ENCODE measurements at regions not wholly inside any gene's neighbourhood (a gene's known extent, or its start where the extent isn't known, plus 50 kb on each side); places are given as distances from the start of the nearest gene placed in this dataset.
"Not testable (repeated sequence)": the region's sequence is repeated elsewhere in the genome, so short reads cannot be mapped to it uniquely, and the experiment has no call there.

DNA sequence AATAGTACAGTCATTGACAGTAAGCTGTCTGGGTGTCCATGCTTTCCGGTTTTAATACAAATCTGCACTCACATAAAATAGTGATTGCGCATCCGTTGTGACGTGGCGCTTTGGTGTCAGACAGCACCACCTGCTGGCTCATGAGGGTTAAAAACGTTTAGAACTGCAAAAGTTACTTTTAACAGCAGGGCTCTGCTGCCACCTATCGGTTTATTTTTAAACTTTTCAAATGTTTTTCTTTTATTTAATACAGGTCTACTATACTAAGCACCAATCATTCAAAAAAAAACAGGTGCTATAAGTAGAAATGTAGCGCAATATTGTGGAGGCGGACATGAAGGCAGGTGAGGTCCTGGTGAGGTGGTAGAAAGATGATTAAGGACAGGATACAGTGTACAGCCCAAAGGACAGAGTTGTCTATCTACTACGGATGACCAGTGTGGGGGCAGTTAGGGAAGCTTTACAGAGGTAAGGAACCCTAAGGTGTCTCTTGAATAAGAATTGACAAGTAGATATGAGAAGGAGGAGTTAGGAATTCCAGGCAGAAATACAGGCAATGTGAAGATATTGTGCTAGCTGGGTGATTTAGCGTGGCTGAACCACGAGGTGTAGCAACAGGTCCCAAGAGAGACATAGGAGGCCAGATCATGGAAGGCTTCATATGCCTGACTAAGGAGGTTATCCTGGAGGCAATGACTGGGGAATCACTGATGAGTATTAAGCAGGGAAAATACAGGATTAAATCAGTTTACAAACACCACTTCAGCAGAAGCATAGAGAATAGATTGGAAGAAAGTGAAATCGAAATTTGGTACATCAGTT is 91.5 kb upstream of the PRB2 start:
- Mint-ChIP-seq H3K9me3 (no peaks in the 10 kb centered on the region), H3K27ac (no peak overlapping the region), H3K36me3 (ENCODE audit: low read depth) (no peaks in the 10 kb centered on the region), H3K4me3 (no peak overlapping the region), H3K4me1 (no peaks in the 10 kb centered on the region), H3K27me3 (ENCODE audit: low read depth) (peaks cover 8% of the 10 kb centered on the region)
- TF ChIP-seq, protein P1, sequence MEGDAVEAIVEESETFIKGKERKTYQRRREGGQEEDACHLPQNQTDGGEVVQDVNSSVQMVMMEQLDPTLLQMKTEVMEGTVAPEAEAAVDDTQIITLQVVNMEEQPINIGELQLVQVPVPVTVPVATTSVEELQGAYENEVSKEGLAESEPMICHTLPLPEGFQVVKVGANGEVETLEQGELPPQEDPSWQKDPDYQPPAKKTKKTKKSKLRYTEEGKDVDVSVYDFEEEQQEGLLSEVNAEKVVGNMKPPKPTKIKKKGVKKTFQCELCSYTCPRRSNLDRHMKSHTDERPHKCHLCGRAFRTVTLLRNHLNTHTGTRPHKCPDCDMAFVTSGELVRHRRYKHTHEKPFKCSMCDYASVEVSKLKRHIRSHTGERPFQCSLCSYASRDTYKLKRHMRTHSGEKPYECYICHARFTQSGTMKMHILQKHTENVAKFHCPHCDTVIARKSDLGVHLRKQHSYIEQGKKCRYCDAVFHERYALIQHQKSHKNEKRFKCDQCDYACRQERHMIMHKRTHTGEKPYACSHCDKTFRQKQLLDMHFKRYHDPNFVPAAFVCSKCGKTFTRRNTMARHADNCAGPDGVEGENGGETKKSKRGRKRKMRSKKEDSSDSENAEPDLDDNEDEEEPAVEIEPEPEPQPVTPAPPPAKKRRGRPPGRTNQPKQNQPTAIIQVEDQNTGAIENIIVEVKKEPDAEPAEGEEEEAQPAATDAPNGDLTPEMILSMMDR (IDR thresholded peaks at IDR 0.05; ENCODE audit: unreplicated experiment in 3 of 3): peak; percentile 93 to 98 (median 94)

DNA sequence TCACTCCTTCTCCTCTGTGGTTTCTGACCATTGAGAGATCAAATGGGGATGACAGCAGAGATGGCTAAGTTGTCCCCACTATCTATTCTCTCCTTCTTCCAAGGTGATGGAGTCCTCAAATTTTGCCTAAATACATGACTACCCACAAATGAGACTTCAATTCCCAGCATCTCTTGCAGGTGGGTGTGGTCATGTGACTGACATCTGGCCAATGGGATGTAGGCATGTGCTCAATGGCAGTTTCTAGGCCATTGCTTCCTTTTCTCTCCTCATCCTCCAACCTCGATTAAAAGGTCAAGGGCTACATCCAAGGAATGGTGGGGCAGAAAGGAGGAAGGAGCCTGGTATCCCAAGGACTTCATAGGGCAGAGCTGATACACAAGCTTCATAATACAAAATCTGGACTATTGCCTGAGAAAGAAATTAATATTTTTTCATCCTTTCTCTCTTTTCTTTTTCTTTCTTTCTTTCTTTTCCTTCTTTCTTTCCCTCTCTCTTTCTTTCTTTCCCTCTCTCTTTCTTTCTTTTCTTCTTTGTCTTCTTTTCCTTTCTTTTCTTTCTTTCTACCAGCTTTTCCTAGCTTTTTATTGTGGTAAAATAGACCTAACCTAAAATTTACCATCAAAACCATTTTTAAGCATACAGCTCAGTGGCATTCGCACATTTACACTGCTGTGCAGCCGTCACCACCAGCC is 100.9 kb upstream of the PRB2 start:
- Mint-ChIP-seq H3K4me1 (no peaks in the 10 kb centered on the region), H3K27ac (no peak overlapping the region), H3K27me3 (ENCODE audit: low read depth) (peaks cover 37% of the 10 kb centered on the region), H3K4me3 (no peak overlapping the region), H3K36me3 (ENCODE audit: low read depth) (no peaks in the 10 kb centered on the region), H3K9me3 (peaks cover 1% of the 10 kb centered on the region)
- TF ChIP-seq, protein P1 (IDR thresholded peaks at IDR 0.05; ENCODE audit: unreplicated experiment in 3 of 3): no peak

DNA sequence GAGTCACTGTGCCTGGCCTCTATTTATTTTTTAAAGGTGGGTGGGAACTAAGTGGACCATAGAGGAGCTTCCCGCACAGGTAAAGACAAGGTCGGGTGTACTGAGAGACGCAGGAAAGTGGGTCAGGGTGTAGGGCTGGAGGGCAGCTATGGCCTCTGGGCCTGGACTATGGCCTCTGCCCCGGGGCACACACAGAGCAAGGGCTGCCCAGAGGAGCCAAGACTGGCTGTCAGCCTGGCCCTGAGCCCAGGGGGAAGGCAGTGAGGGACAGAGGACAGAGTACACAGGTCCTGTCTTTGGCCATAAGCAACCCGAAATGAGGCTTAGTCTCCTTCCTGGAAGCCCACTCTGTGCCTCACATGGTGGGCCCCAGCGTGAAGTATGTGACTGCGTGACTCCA is 102.1 kb upstream of the PRB2 start:
- H3K9me3 Mint-ChIP-seq: peaks cover 2% of the 10 kb centered on the region
- TF ChIP-seq, protein P1 (IDR thresholded peaks at IDR 0.05; ENCODE audit: unreplicated experiment in 3 of 3): no peak
- no peaks in the 10 kb centered on the region for H3K36me3 Mint-ChIP-seq (ENCODE audit: low read depth)

DNA sequence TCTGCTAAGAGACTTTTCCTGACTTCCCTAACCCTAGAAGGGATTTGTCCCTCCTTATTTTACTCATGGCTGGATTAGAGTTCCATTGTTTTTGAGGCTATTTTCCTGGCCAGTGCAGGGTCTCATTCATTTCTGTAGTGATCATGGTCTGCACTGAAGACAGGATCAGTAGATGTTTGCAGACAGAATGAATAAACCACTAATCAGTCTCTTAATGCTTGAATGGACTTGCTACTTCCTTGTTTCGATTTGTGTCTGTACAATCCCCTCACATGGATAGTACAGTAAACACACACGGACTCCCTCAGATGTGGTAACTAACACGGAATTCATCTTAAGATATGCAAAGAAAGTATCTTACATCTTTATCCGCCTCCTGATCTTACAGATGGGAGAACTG is 102.6 kb upstream of the PRB2 start:
- Mint-ChIP-seq H3K36me3 (ENCODE audit: low read depth) (no peaks in the 10 kb centered on the region), H3K4me3 (no peak overlapping the region), H3K9me3 (peaks cover 2% of the 10 kb centered on the region), H3K27ac (no peak overlapping the region), H3K27me3 (ENCODE audit: low read depth) (peaks cover 41% of the 10 kb centered on the region), H3K4me1 (no peaks in the 10 kb centered on the region)
- TF ChIP-seq, protein P1 (IDR thresholded peaks at IDR 0.05; ENCODE audit: unreplicated experiment in 3 of 3): no peak

More for the DNA sequence above, 102.1 kb upstream of the PRB2 start:
- no peak overlapping the region for H3K4me3 Mint-ChIP-seq
- peaks cover 41% of the 10 kb centered on the region for H3K27me3 Mint-ChIP-seq (ENCODE audit: low read depth)
- no peak overlapping the region for H3K27ac Mint-ChIP-seq
- H3K4me1 Mint-ChIP-seq: no peaks in the 10 kb centered on the region

DNA sequence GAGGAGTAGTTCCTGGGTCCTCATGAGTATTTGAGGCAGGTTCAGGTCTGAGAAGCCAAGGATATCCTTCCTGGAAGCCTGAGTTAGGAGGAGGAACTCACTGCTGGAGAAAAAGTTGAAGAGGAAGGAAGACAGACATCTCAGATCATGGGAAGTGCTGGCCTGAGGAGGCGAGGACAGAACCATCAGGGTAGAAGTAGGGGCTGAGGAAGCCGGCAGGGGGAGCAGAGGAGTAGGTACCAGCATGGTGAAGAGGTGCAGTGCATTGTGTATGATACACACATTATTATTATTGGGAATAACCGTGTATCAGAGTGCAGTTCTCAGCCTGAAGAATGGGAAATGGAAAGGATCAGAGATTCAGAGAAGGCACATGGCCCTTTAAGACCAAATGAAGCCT is 103.2 kb upstream of the PRB2 start:
- not testable (repeated sequence) for H3K36me3 Mint-ChIP-seq (ENCODE audit: low read depth); H3K4me1 Mint-ChIP-seq; H3K27ac Mint-ChIP-seq; H3K4me3 Mint-ChIP-seq; H3K9me3 Mint-ChIP-seq
- peaks cover 41% of the 10 kb centered on the region for H3K27me3 Mint-ChIP-seq (ENCODE audit: low read depth)

DNA sequence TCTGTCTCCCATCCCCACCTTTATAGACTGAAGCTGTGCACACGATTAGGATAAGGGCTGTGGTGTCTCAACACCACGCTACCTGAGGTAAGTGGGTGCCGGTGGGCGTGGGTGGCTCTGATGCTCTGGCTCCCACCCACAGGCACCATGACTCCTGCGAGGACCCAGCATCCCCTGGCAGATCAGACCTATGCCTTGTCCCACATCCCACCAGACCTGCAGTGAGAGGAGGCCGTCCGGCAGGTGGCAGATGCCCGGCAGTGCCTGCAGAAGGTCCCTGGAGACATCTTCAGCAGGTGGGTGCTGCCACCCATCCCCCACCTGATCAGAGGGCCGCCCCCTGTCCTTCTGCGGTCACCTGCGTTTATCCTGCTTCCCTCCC is 104.4 kb upstream of the PRB2 start:
- TF ChIP-seq, protein P1 (IDR thresholded peaks at IDR 0.05; ENCODE audit: unreplicated experiment in 3 of 3): no peak
- no peak overlapping the region for H3K4me3 Mint-ChIP-seq
- peaks cover 41% of the 10 kb centered on the region for H3K27me3 Mint-ChIP-seq (ENCODE audit: low read depth)
- peaks cover 2% of the 10 kb centered on the region for H3K9me3 Mint-ChIP-seq
- H3K36me3 Mint-ChIP-seq (ENCODE audit: low read depth): no peaks in the 10 kb centered on the region
- H3K27ac Mint-ChIP-seq: no peak overlapping the region
- no peaks in the 10 kb centered on the region for H3K4me1 Mint-ChIP-seq
